Psoas muscle (tissue), 7 donors: ENCODE measurements at regions not wholly inside any gene's neighbourhood (a gene's known extent, or its start where the extent isn't known, plus 50 kb on each side); places are given as distances from the start of the nearest gene placed in this dataset.

Experiments used
- ATAC-seq, 4 donors: fragments of 200-7000 bp; cut with Tn5 transposase; one replicate each; pipeline ENCODE4 v1.9.1; 2020; ENCODE audit warnings: moderate library complexity in 3 of 4, mild to moderate bottlenecking in 2 of 4
- DNase-seq, 2 donors: peaks; one replicate each; pipeline ENCODE4 v3.0.0-alpha.2; 2020
- H3K27ac ChIP-seq: fragments of 200-600 bp; one replicate; pipeline ENCODE4 v1.8.0; 2022
- H3K27me3 ChIP-seq, 3 donors: fragments of 200-600 bp in 1 of 3; one replicate each; pipeline versions ENCODE4 v1.6.1 to v1.8.0; 2013 to 2022; ENCODE audit warnings: low read length in 2 of 3, mild to moderate bottlenecking in 2 of 3, moderate library complexity in 1 of 3; ENCODE audit not compliant: insufficient read depth in 3 of 3
- H3K36me3 ChIP-seq, 2 donors: fragments of 200-600 bp in 1 of 2; one replicate each; pipeline versions ENCODE4 v1.6.1 to v1.8.0; 2013 to 2022; ENCODE audit warnings: low read depth in 1 of 2, mild to moderate bottlenecking in 1 of 2, moderate library complexity in 1 of 2; ENCODE audit not compliant: insufficient read depth in 1 of 2
- H3K4me1 ChIP-seq: fragments of 200-600 bp; one replicate; pipeline ENCODE4 v1.8.0; 2022
- H3K4me3 ChIP-seq: fragments of 200-600 bp; one replicate; pipeline ENCODE4 v1.8.0; 2022; ENCODE audit warnings: mild to moderate bottlenecking
- H3K9me3 ChIP-seq: fragments of 200-600 bp; one replicate; pipeline ENCODE4 v1.8.0; 2022
- CTCF ChIP-seq: fragments of 200-600 bp; IDR thresholded peaks from one replicate; pipeline ENCODE4 v1.8.0; 2022; ENCODE audit warnings: antibody characterized with exemption
- WGBS, 3 donors: extraction: QIAGEN DNeasy Blood & Tissue Kit; methylation state at CpG; one replicate each; pipeline versions ENCODE4 v1.1.6 to v1.1.7; 2013; 5-methylcytosine and 5-hydroxymethylcytosine counted together
- intact Hi-C, 2 donors: fragments of 100-400 bp; cut with DNase I; formaldehyde crosslinking; loops; one replicate each; pipeline versions ENCODE4 v1.11.0 to v1.14.2; 2022
- donor health status: healthy with polysubstance abuse.
- donor health status: DM: no; HTN: no; CAD: no; lungs with moderate emphysema.
- donor health status: Bipolar disorder and iron deficiency.
- donor health status: healthy.
- donor health status: DM: yes; HTN: yes; CAD: no.
- donor health status: DM: no; HTN: no; CAD: no.
- donor health status: DM: yes; HTN: yes; CAD: no.

GRCh38 chr3:194056731-194057415, 79.1 kb upstream of the HES1 start:
- Histone ChIP-seq H3K9me3 (no peaks in the 10 kb centered on the region), H3K27ac (no peak overlapping the region), H3K4me3 (no peak overlapping the region), H3K4me1 (peaks cover 28% of the 10 kb centered on the region), H3K36me3 (no peaks in the 10 kb centered on the region), H3K27me3 (no peaks in the 10 kb centered on the region)
- DNase-seq (no peak), ATAC-seq (no peak)
- TF ChIP-seq CTCF, result no peak
- intact Hi-C loops, result no loop called here
- WGBS, 3 donors, result 95 to 97% (median 95%) methylated on average over 16 of the region's 16 CpGs

GRCh38 chr3:194057570-194058188, 78.3 kb upstream of the HES1 start:
- WGBS, 3 donors, result 60 to 64% (median 60%) methylated on average over 8 of the region's 8 CpGs
- H3K27ac ChIP-seq, result peak overlapping the region; percentile 73
- TF ChIP-seq CTCF, result no peak
- peak overlapping the region; percentile 53 for H3K4me3 ChIP-seq
- DNase-seq (no peak), ATAC-seq (peak in 1 of 4 donors; percentile 6)
- peaks cover 30% of the 10 kb centered on the region for H3K4me1 ChIP-seq
- intact Hi-C loops, result no loop called here
- no peaks in the 10 kb centered on the region for H3K27me3 ChIP-seq
- no peaks in the 10 kb centered on the region for H3K9me3 ChIP-seq
- H3K36me3 ChIP-seq, result no peaks in the 10 kb centered on the region

GRCh38 chr3:194058189-194058571, 77.8 kb upstream of the HES1 start:
- H3K4me3 ChIP-seq, result peak overlapping the region; percentile 53
- intact Hi-C loops, result no loop called here
- H3K27me3 ChIP-seq, result no peaks in the 10 kb centered on the region
- peak; percentile 69 to 88 for DNase-seq
- 1% methylated on average over 27 to 31 of the region's 31 CpGs for WGBS, 3 donors
- H3K36me3 ChIP-seq, result no peaks in the 10 kb centered on the region
- peak overlapping the region; percentile 73 for H3K27ac ChIP-seq
- no peak for TF ChIP-seq CTCF
- H3K4me1 ChIP-seq, result peaks cover 35% of the 10 kb centered on the region
- peak; percentile 93 to 98 (median 94) for ATAC-seq
- no peaks in the 10 kb centered on the region for H3K9me3 ChIP-seq

- Histone ChIP-seq H3K27ac (peak overlapping the region; percentile 73), H3K27me3 (no peaks in the 10 kb centered on the region), H3K4me3 (peak overlapping the region; percentile 53), H3K36me3 (no peaks in the 10 kb centered on the region), H3K9me3 (no peaks in the 10 kb centered on the region), H3K4me1 (peaks cover 35% of the 10 kb centered on the region)
- intact Hi-C loops, result no loop called here
- TF ChIP-seq CTCF, result no peak
- 6 to 9% (median 8%) methylated on average over 1 of the region's 1 CpG for WGBS, 3 donors
- DNase-seq (no peak), ATAC-seq (no peak)
These were observed 77.2 kb upstream of the HES1 start for GRCh38 chr3:194058753-194059152.
